Stomach (tissue), 8 donors: ENCODE measurements at regions not wholly inside any gene's neighbourhood (a gene's known extent, or its start where the extent isn't known, plus 50 kb on each side); places are given as distances from the start of the nearest gene placed in this dataset.
A peak's percentile ranks its signal among the peaks of the same experiment; 100 is the strongest.

Source experiments
- DNase-seq, 2 donors: peaks; one replicate each; pipeline versions ENCODE4 v3.0.0 to v3.0.0-alpha.2; 2013 to 2019
- H3K27ac ChIP-seq, 5 donors: fragments of 200-600 bp in 4 of 5; sonication (generic) in 4 of 5; one replicate each; pipeline ENCODE4 v1.5.1; 2013 to 2019; ENCODE audit warnings: mild to moderate bottlenecking in 1 of 5, moderate library complexity in 1 of 5
- H3K27me3 ChIP-seq, 3 donors: fragments of 200-600 bp; sonication (generic); one replicate each; pipeline ENCODE4 v1.5.1; 2017 to 2019; ENCODE audit warnings: mixed run types in 1 of 3
- H3K36me3 ChIP-seq, 4 donors: fragments of 200-600 bp; sonication (generic); 1 replicate in 3 of 4; 2 replicates in 1 of 4; pipeline ENCODE4 v1.5.1; 2016 to 2019
- H3K4me1 ChIP-seq, 4 donors: fragments of 200-600 bp; sonication (generic); one replicate each; pipeline ENCODE4 v1.5.1; 2016 to 2019
- H3K4me3 ChIP-seq, 4 donors: fragments of 200-600 bp; sonication (generic) in 3 of 4; one replicate each; pipeline ENCODE4 v1.5.1; 2016 to 2019; ENCODE audit warnings: mild to moderate bottlenecking in 1 of 4
- H3K9me3 ChIP-seq, 4 donors: fragments of 200-600 bp; sonication (generic); one replicate each; pipeline ENCODE4 v1.5.1; 2016 to 2019
- CTCF ChIP-seq, 7 experiments: fragments of 450-650 bp in 4 of 7; fragments of 200-600 bp in 3 of 7; sonication (generic) in 3 of 7; IDR thresholded peaks; one replicate each; pipeline ENCODE4 v1.5.1; 2016 to 2019; ENCODE audit warnings: antibody characterized with exemption in 7 of 7, control low read depth in 2 of 7, mild to moderate bottlenecking in 1 of 7
- EP300 ChIP-seq: sonication (generic); formaldehyde crosslinking; IDR thresholded peaks from one replicate; pipeline ENCODE4 v1.6.1; 2017; ENCODE audit warnings: antibody characterized with exemption
- POLR2A ChIP-seq, 4 donors: fragments of 450-650 bp; IDR thresholded peaks; one replicate each; pipeline ENCODE4 v1.6.1; 2016; ENCODE audit warnings: antibody characterized with exemption in 4 of 4, control low read depth in 2 of 4, mild to moderate bottlenecking in 1 of 4, moderate library complexity in 1 of 4
- POLR2AphosphoS5 ChIP-seq, 3 donors: sonication (generic); formaldehyde crosslinking; IDR thresholded peaks; one replicate each; pipeline ENCODE4 v1.6.1; 2016; ENCODE audit warnings: antibody characterized with exemption in 3 of 3
- WGBS, 5 donors: extraction: QIAGEN DNeasy Blood & Tissue Kit in 3 of 5; methylation state at CpG; one replicate each; pipeline versions ENCODE4 v1.1.5 to v1.1.7; 2013 to 2018; 5-methylcytosine and 5-hydroxymethylcytosine counted together
- intact Hi-C: fragments of 100-400 bp; cut with DNase I; formaldehyde crosslinking; loops from one replicate; pipeline ENCODE4 v1.15.1; 2023; ENCODE audit warnings: low total_unique reads
- donor health status: healthy with polysubstance abuse.
- donor health status: Bipolar disorder and iron deficiency.
- donor health status: healthy.

- no peak for TF ChIP-seq POLR2A (IDR thresholded peaks at IDR 0.05)
- TF ChIP-seq CTCF (IDR thresholded peaks at IDR 0.05): no peak
- no peak for TF ChIP-seq EP300
- TF ChIP-seq POLR2AphosphoS5 (IDR thresholded peaks at IDR 0.05): no peak
- Histone ChIP-seq H3K9me3 (no peaks in the 10 kb centered on the region), H3K4me1 (no peaks in the 10 kb centered on the region), H3K36me3 (no peaks in the 10 kb centered on the region), H3K27ac (no peak overlapping the region), H3K27me3 (no peaks in the 10 kb centered on the region), H3K4me3 (no peak overlapping the region)
- WGBS, 5 donors: 15 to 41% (median 28%) methylated on average over 1 of the region's 1 CpG
- DNase-seq: peak in 1 of 2 donors; percentile 37
- intact Hi-C loops: no loop called here
Measured at GRCh38 chr1:208668991-208669390, 424.8 kb upstream of the PLXNA2 start.

- H3K27ac ChIP-seq: no peak overlapping the region
- intact Hi-C loops: no loop called here
- no peaks in the 10 kb centered on the region for H3K36me3 ChIP-seq
- no peak for TF ChIP-seq CTCF (IDR thresholded peaks at IDR 0.05)
- H3K27me3 ChIP-seq: no peaks in the 10 kb centered on the region
- H3K4me1 ChIP-seq: peaks cover 0 to 2% (median 0%) of the 10 kb centered on the region in 4 donors
- H3K9me3 ChIP-seq: no peaks in the 10 kb centered on the region
- no peak overlapping the region for H3K4me3 ChIP-seq
- no peak for DNase-seq
- 31 to 55% (median 53%) methylated on average over 2 of the region's 2 CpGs for WGBS, 5 donors
Measured at GRCh38 chr1:208670778-208671177, 426.6 kb upstream of the PLXNA2 start.

GRCh38 chr1:208681878-208682663 is 437.9 kb upstream of the PLXNA2 start:
- 37 to 58% (median 50%) methylated on average over 4 of the region's 4 CpGs for WGBS, 5 donors
- Histone ChIP-seq H3K27ac (no peak overlapping the region), H3K4me1 (no peaks in the 10 kb centered on the region), H3K4me3 (no peak overlapping the region), H3K36me3 (no peaks in the 10 kb centered on the region), H3K27me3 (no peaks in the 10 kb centered on the region), H3K9me3 (no peaks in the 10 kb centered on the region)
- peak in 1 of 2 donors; percentile 5 for DNase-seq
- TF ChIP-seq CTCF (IDR thresholded peaks at IDR 0.05) (no peak), POLR2A (IDR thresholded peaks at IDR 0.05) (no peak), EP300 (no peak), POLR2AphosphoS5 (IDR thresholded peaks at IDR 0.05) (no peak)
- intact Hi-C loops: no loop called here

GRCh38 chr1:208682664-208683013 is 438.5 kb upstream of the PLXNA2 start:
- WGBS, 5 donors: 25 to 49% (median 38%) methylated on average over 2 of the region's 2 CpGs
- Histone ChIP-seq H3K27ac (no peak overlapping the region), H3K9me3 (no peaks in the 10 kb centered on the region), H3K36me3 (no peaks in the 10 kb centered on the region), H3K4me1 (no peaks in the 10 kb centered on the region), H3K4me3 (no peak overlapping the region), H3K27me3 (no peaks in the 10 kb centered on the region)
- intact Hi-C loops: no loop called here
- peak in 1 of 2 donors; percentile 6 for DNase-seq
- TF ChIP-seq CTCF (IDR thresholded peaks at IDR 0.05) (no peak), POLR2AphosphoS5 (IDR thresholded peaks at IDR 0.05) (no peak), EP300 (no peak), POLR2A (IDR thresholded peaks at IDR 0.05) (no peak)
